ENCODE measurements at regions not wholly inside any gene's neighbourhood (a gene's known extent, or its start where the extent isn't known, plus 50 kb on each side); places are given as distances from the start of the nearest gene placed in this dataset.

- no peaks in the 10 kb centered on the region for H4K20me1 ChIP-seq (ENCODE audit: insufficient read depth, low read length)
- H3K9me3 ChIP-seq (ENCODE audit: low read depth, low read length), result no peaks in the 10 kb centered on the region
- H3K4me2 ChIP-seq (ENCODE audit: insufficient read depth, low read length), result no peak overlapping the region
- DNase-seq (ENCODE audit: insufficient read length, low spot score, missing footprints), result no peak
- no peaks in the 10 kb centered on the region for H3K36me3 ChIP-seq (ENCODE audit: insufficient read depth, low read length)
- no peaks in the 10 kb centered on the region for H3K27me3 ChIP-seq (ENCODE audit: insufficient read depth, low read length)
- H3K4me3 ChIP-seq (ENCODE audit: insufficient read depth, low read length), result no peak overlapping the region
- H3K27ac ChIP-seq (ENCODE audit: low read depth, low read length), result no peak overlapping the region
- no peaks in the 10 kb centered on the region for H3K79me2 ChIP-seq (ENCODE audit: insufficient read depth, low read length)
- no peaks in the 10 kb centered on the region for H3K4me1 ChIP-seq (ENCODE audit: insufficient read depth, low read length)
- no peak for TF ChIP-seq CTCF (IDR thresholded peaks at IDR 0.05; ENCODE audit: extremely low read depth, low read depth, low read length)
- no peak overlapping the region for H2AFZ ChIP-seq (ENCODE audit: low read length)
Observed at GRCh38 chr4:162510115-162510514, 346.3 kb upstream of the FSTL5 start.

GRCh38 chr4:162509333-162509732, 345.5 kb upstream of the FSTL5 start:
- Histone ChIP-seq H3K27ac (ENCODE audit: low read depth, low read length) (no peak overlapping the region), H3K4me1 (ENCODE audit: insufficient read depth, low read length) (no peaks in the 10 kb centered on the region), H3K4me3 (ENCODE audit: insufficient read depth, low read length) (no peak overlapping the region), H3K36me3 (ENCODE audit: insufficient read depth, low read length) (no peaks in the 10 kb centered on the region), H4K20me1 (ENCODE audit: insufficient read depth, low read length) (no peaks in the 10 kb centered on the region), H3K4me2 (ENCODE audit: insufficient read depth, low read length) (no peak overlapping the region), H3K27me3 (ENCODE audit: insufficient read depth, low read length) (no peaks in the 10 kb centered on the region), H3K9me3 (ENCODE audit: low read depth, low read length) (no peaks in the 10 kb centered on the region), H2AFZ (ENCODE audit: low read length) (no peak overlapping the region), H3K79me2 (ENCODE audit: insufficient read depth, low read length) (no peaks in the 10 kb centered on the region)
- DNase-seq (ENCODE audit: insufficient read length, low spot score, missing footprints), result no peak
- no peak for TF ChIP-seq CTCF (IDR thresholded peaks at IDR 0.05; ENCODE audit: extremely low read depth, low read depth, low read length)

GRCh38 chr4:162506253-162506652, 342.5 kb upstream of the FSTL5 start:
- DNase-seq (ENCODE audit: insufficient read length, low spot score, missing footprints), result no peak

GRCh38 chr4:162503868-162504267, 340.1 kb upstream of the FSTL5 start:
- no peak for DNase-seq (ENCODE audit: insufficient read length, low spot score, missing footprints)
- TF ChIP-seq CTCF (IDR thresholded peaks at IDR 0.05; ENCODE audit: extremely low read depth, low read depth, low read length), result no peak
- Histone ChIP-seq H3K27me3 (ENCODE audit: insufficient read depth, low read length) (no peaks in the 10 kb centered on the region), H3K9me3 (ENCODE audit: low read depth, low read length) (no peaks in the 10 kb centered on the region), H3K4me2 (ENCODE audit: insufficient read depth, low read length) (no peak overlapping the region), H3K27ac (ENCODE audit: low read depth, low read length) (no peak overlapping the region), H3K79me2 (ENCODE audit: insufficient read depth, low read length) (no peaks in the 10 kb centered on the region), H4K20me1 (ENCODE audit: insufficient read depth, low read length) (no peaks in the 10 kb centered on the region), H3K36me3 (ENCODE audit: insufficient read depth, low read length) (no peaks in the 10 kb centered on the region), H3K4me3 (ENCODE audit: insufficient read depth, low read length) (no peak overlapping the region), H3K4me1 (ENCODE audit: insufficient read depth, low read length) (no peaks in the 10 kb centered on the region), H2AFZ (ENCODE audit: low read length) (no peak overlapping the region)

More at GRCh38 chr4:162506253-162506652, 342.5 kb upstream of the FSTL5 start:
- Histone ChIP-seq H3K4me2 (ENCODE audit: insufficient read depth, low read length) (no peak overlapping the region), H3K36me3 (ENCODE audit: insufficient read depth, low read length) (no peaks in the 10 kb centered on the region), H3K4me1 (ENCODE audit: insufficient read depth, low read length) (no peaks in the 10 kb centered on the region), H3K9me3 (ENCODE audit: low read depth, low read length) (no peaks in the 10 kb centered on the region), H3K79me2 (ENCODE audit: insufficient read depth, low read length) (no peaks in the 10 kb centered on the region), H3K27me3 (ENCODE audit: insufficient read depth, low read length) (no peaks in the 10 kb centered on the region), H2AFZ (ENCODE audit: low read length) (no peak overlapping the region), H3K4me3 (ENCODE audit: insufficient read depth, low read length) (no peak overlapping the region), H4K20me1 (ENCODE audit: insufficient read depth, low read length) (no peaks in the 10 kb centered on the region), H3K27ac (ENCODE audit: low read depth, low read length) (no peak overlapping the region)
- TF ChIP-seq CTCF (IDR thresholded peaks at IDR 0.05; ENCODE audit: extremely low read depth, low read depth, low read length), result no peak
